ENCODE measurements at regions not wholly inside any gene's neighbourhood (a gene's known extent, or its start where the extent isn't known, plus 50 kb on each side); places are given as distances from the start of the nearest gene placed in this dataset.
"Not testable (repeated sequence)": the region's sequence is repeated elsewhere in the genome, so short reads cannot be mapped to it uniquely, and the experiment has no call there.

DNA sequence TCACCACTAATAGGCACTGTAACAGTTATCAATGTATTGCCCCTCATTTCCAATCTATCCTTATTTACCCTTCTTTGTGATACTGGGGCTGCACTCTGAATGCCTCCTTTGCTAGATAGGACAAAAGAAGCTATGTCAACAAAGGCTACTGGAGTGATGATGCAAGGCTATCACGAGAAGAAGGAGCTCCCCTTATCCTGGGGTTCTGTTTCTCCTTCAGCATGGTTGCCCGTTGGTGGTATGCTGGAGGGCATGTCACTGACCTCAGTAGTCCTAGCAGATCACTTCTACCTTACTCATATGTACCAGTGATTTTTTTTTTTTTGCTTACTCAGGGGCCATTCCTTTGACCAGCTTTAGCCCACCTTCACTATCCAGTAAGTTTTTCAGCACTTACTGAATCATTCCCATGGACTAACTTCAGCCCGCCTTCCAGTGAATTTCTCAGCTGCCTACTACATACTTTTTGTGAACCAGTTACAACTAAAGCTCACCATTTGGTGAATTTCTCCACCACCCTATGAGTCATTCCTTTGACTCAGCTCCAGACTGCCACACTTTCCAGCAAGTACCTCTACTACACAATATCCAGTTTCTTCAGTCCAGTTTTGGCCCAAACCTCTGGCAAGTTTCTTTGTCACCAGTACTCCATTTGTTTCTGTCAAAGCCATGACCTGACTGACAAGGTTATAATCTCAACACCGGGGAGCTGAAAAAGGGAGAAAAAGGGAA, 944.5 kb downstream of the KCNT2 start:
- Histone ChIP-seq H3K4me2 (ENCODE audit: low read length) (no peak overlapping the region), H3K9me3 (ENCODE audit: control insufficient read depth, insufficient read depth, low read length) (no peaks in the 10 kb centered on the region), H3K4me3 (ENCODE audit: low read length) (no peak overlapping the region), H3K36me3 (ENCODE audit: control insufficient read depth, low read length) (no peaks in the 10 kb centered on the region), H3K79me2 (ENCODE audit: control insufficient read depth, low read length) (no peaks in the 10 kb centered on the region), H4K20me1 (ENCODE audit: control insufficient read depth, insufficient read depth, low read depth, low read length) (no peaks in the 10 kb centered on the region), H3K27ac (ENCODE audit: low read depth, low read length) (no peak overlapping the region), H3F3A (ENCODE audit: control insufficient read depth, insufficient read depth) (no peaks in the 10 kb centered on the region), H3K4me1 (ENCODE audit: control insufficient read depth, low read length) (no peaks in the 10 kb centered on the region), H3K27me3 (ENCODE audit: control insufficient read depth, low read length) (no peaks in the 10 kb centered on the region), H3K9me2 (replicated peaks; ENCODE audit: control insufficient read depth, low read length) (no peaks in the 10 kb centered on the region)
- TF ChIP-seq EZH2phosphoT487 (IDR thresholded peaks at IDR 0.05; ENCODE audit: borderline replicate concordance, low read length) = no peak
- TF ChIP-seq, protein P1, sequence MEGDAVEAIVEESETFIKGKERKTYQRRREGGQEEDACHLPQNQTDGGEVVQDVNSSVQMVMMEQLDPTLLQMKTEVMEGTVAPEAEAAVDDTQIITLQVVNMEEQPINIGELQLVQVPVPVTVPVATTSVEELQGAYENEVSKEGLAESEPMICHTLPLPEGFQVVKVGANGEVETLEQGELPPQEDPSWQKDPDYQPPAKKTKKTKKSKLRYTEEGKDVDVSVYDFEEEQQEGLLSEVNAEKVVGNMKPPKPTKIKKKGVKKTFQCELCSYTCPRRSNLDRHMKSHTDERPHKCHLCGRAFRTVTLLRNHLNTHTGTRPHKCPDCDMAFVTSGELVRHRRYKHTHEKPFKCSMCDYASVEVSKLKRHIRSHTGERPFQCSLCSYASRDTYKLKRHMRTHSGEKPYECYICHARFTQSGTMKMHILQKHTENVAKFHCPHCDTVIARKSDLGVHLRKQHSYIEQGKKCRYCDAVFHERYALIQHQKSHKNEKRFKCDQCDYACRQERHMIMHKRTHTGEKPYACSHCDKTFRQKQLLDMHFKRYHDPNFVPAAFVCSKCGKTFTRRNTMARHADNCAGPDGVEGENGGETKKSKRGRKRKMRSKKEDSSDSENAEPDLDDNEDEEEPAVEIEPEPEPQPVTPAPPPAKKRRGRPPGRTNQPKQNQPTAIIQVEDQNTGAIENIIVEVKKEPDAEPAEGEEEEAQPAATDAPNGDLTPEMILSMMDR (IDR thresholded peaks at IDR 0.05; ENCODE audit: low read depth, low read length, poor library complexity, severe bottlenecking) = no peak

DNA sequence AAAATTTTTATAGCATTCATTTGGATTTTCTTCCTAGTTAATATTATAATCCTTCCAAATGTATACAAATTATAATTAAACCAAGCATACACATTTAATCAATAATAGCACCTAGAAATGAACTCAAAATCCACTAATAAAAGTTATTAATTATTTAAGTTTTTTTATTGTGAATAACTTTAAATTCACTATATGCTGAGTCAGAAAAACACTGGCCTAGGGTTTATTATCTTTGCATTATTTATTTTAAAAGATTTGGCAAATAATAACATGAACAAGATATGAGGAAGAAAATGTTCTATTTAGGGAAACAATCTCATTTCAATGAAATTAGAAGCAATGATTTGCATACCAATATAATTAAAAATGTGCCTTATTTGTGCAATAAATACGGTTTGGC, 951.5 kb downstream of the KCNT2 start:
- no peaks in the 10 kb centered on the region for H3K9me3 ChIP-seq (ENCODE audit: control insufficient read depth, insufficient read depth, low read length)
- H4K20me1 ChIP-seq (ENCODE audit: control insufficient read depth, insufficient read depth, low read depth, low read length) = no peaks in the 10 kb centered on the region
- H3K79me2 ChIP-seq (ENCODE audit: control insufficient read depth, low read length) = no peaks in the 10 kb centered on the region
- H3K27ac ChIP-seq (ENCODE audit: low read depth, low read length) = no peak overlapping the region
- H3K36me3 ChIP-seq (ENCODE audit: control insufficient read depth, low read length) = no peaks in the 10 kb centered on the region
- no peaks in the 10 kb centered on the region for H3F3A ChIP-seq (ENCODE audit: control insufficient read depth, insufficient read depth)
- TF ChIP-seq, protein P1 (IDR thresholded peaks at IDR 0.05; ENCODE audit: low read depth, low read length, poor library complexity, severe bottlenecking) = no peak
- no peak for TF ChIP-seq EZH2phosphoT487 (IDR thresholded peaks at IDR 0.05; ENCODE audit: borderline replicate concordance, low read length)
- no peak overlapping the region for H3K4me2 ChIP-seq (ENCODE audit: low read length)
- no peaks in the 10 kb centered on the region for H3K4me1 ChIP-seq (ENCODE audit: control insufficient read depth, low read length)
- no peak overlapping the region for H3K4me3 ChIP-seq (ENCODE audit: low read length)
- H3K27me3 ChIP-seq (ENCODE audit: control insufficient read depth, low read length) = no peaks in the 10 kb centered on the region
- no peaks in the 10 kb centered on the region for H3K9me2 ChIP-seq (replicated peaks; ENCODE audit: control insufficient read depth, low read length)

DNA sequence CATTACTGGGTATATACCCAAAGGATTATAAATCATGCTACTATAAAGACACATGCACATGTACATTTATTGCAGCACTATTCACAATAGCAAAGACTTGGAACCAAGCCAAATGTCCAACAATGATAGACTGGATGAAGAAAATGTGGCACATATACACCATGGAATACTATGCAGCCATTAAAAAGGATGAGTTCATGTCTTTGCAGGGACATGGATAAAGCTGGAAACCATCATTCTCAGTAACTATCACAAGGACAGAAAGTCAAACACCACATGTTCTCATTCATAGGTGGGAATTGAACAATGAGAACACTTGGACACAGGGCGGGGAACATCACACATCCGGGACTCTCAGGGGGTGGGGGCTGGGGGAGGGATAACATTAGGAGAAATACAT, 959.4 kb downstream of the KCNT2 start:
- not testable (repeated sequence) for H3K9me3 ChIP-seq (ENCODE audit: control insufficient read depth, insufficient read depth, low read length)

DNA sequence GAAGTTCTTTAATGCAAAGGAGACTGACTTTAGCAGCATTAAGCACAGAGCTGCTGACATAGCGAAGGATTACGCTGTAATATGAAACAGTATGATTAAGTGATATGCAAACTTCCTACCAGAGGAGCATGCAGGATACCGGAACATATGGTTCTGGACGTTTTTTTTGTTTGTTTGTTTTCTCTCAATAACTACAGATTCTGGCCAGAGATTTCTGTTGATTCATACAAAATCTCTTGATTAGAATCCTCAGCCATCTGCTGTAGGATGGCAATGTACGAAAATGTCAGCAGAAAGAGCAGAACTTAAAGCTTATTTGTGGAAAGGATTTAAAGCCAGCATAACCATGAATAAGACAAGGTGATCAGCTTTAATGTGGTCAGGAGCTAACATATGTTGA, 970.7 kb downstream of the KCNT2 start:
- Histone ChIP-seq H3K27me3 (ENCODE audit: control insufficient read depth, low read length) (no peaks in the 10 kb centered on the region), H4K20me1 (ENCODE audit: control insufficient read depth, insufficient read depth, low read depth, low read length) (no peaks in the 10 kb centered on the region), H3K9me3 (ENCODE audit: control insufficient read depth, insufficient read depth, low read length) (no peaks in the 10 kb centered on the region), H3K36me3 (ENCODE audit: control insufficient read depth, low read length) (no peaks in the 10 kb centered on the region), H3K4me2 (ENCODE audit: low read length) (no peak overlapping the region), H3K27ac (ENCODE audit: low read depth, low read length) (no peak overlapping the region), H3K79me2 (ENCODE audit: control insufficient read depth, low read length) (no peaks in the 10 kb centered on the region), H3K4me1 (ENCODE audit: control insufficient read depth, low read length) (no peaks in the 10 kb centered on the region), H3K9me2 (replicated peaks; ENCODE audit: control insufficient read depth, low read length) (no peaks in the 10 kb centered on the region), H3K4me3 (ENCODE audit: low read length) (no peak overlapping the region), H3F3A (ENCODE audit: control insufficient read depth, insufficient read depth) (no peaks in the 10 kb centered on the region)
- TF ChIP-seq, protein P1 (IDR thresholded peaks at IDR 0.05; ENCODE audit: low read depth, low read length, poor library complexity, severe bottlenecking) = no peak
- TF ChIP-seq EZH2phosphoT487 (IDR thresholded peaks at IDR 0.05; ENCODE audit: borderline replicate concordance, low read length) = no peak

More for the DNA sequence above, 959.4 kb downstream of the KCNT2 start:
- H3K27ac ChIP-seq (ENCODE audit: low read depth, low read length); H4K20me1 ChIP-seq (ENCODE audit: control insufficient read depth, insufficient read depth, low read depth, low read length); H3K79me2 ChIP-seq (ENCODE audit: control insufficient read depth, low read length); H3K9me2 ChIP-seq (replicated peaks; ENCODE audit: control insufficient read depth, low read length); H3K36me3 ChIP-seq (ENCODE audit: control insufficient read depth, low read length); H3F3A ChIP-seq (ENCODE audit: control insufficient read depth, insufficient read depth); H3K4me3 ChIP-seq (ENCODE audit: low read length); H3K27me3 ChIP-seq (ENCODE audit: control insufficient read depth, low read length); H3K4me1 ChIP-seq (ENCODE audit: control insufficient read depth, low read length); H3K4me2 ChIP-seq (ENCODE audit: low read length): not testable (repeated sequence)
